ENCODE measurements at regions not wholly inside any gene's neighbourhood (a gene's known extent, or its start where the extent isn't known, plus 50 kb on each side); places are given as distances from the start of the nearest gene placed in this dataset.

DNA sequence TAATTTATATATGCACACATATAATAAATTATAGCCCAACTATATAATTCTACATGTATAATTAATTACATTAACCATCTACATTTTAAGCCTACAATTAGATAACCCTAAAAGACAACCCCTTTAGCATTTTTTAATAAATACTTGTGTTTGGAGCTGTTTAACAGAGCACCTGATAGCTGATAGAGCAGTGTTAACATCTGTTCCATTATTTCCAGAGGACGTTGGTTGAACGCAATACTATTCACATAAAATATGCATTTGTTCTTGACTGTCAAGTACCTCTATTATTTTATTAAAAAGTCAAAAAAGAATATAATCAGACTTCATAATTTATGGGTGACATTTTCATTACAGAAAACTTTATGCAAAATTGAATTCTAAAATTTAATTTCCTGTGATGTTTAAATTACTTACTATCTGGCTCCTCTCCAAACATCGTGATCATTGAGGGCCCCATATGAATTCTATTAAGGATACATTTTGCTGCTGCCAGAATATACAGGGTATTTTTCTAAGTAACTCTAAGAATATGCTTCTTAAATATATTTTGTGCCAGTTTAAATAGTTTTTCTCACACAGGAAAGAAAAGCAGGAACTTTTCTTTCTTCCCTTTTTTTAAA lies 234.3 kb downstream of the SHOX2 start:
- POLR2A ChIA-PET: no interaction called here

DNA sequence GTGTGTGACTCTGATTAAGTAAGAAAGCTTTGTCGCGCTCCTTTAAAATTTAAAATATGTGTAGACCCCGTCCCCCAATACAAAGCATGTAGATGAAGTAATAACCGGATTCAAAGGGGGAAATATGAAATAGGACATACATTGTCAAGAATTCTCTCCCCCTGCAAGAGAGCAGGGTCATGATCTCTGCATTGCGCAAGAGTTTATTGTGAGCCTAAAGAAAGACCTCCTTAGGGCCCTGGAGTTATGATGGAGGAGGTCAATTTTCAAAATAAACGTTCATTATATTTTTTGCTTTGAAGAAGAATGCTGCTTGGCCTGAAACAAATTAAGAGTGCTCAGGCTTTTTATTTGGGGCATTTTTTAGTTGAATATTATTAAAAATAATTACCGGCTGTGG lies 235.0 kb downstream of the SHOX2 start:
- Histone ChIP-seq H3K4me3 (ENCODE audit: low read depth, low read length) (no peak overlapping the region), H3K9me3 (ENCODE audit: control insufficient read depth, insufficient read depth, low read length) (no peaks in the 10 kb centered on the region), H3K27ac (ENCODE audit: low read depth, low read length) (no peak overlapping the region), H3K27me3 (ENCODE audit: control insufficient read depth, insufficient read depth, low read length) (no peaks in the 10 kb centered on the region)
- ChIA-PET POLR2A (no interaction called here), CTCF (no interaction called here)
- TF ChIP-seq, protein P1, sequence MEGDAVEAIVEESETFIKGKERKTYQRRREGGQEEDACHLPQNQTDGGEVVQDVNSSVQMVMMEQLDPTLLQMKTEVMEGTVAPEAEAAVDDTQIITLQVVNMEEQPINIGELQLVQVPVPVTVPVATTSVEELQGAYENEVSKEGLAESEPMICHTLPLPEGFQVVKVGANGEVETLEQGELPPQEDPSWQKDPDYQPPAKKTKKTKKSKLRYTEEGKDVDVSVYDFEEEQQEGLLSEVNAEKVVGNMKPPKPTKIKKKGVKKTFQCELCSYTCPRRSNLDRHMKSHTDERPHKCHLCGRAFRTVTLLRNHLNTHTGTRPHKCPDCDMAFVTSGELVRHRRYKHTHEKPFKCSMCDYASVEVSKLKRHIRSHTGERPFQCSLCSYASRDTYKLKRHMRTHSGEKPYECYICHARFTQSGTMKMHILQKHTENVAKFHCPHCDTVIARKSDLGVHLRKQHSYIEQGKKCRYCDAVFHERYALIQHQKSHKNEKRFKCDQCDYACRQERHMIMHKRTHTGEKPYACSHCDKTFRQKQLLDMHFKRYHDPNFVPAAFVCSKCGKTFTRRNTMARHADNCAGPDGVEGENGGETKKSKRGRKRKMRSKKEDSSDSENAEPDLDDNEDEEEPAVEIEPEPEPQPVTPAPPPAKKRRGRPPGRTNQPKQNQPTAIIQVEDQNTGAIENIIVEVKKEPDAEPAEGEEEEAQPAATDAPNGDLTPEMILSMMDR (IDR thresholded peaks at IDR 0.05; ENCODE audit: low read depth, low read length): no peak
- no peak for DNase-seq (ENCODE audit: low read depth, low spot score)

More for the DNA sequence above, 234.3 kb downstream of the SHOX2 start:
- CTCF ChIA-PET: no interaction called here
- TF ChIP-seq, protein P1 (IDR thresholded peaks at IDR 0.05; ENCODE audit: low read depth, low read length): no peak
- H3K9me3 ChIP-seq (ENCODE audit: control insufficient read depth, insufficient read depth, low read length): no peaks in the 10 kb centered on the region
- no peaks in the 10 kb centered on the region for H3K27me3 ChIP-seq (ENCODE audit: control insufficient read depth, insufficient read depth, low read length)
- H3K4me3 ChIP-seq (ENCODE audit: low read depth, low read length): no peak overlapping the region
- H3K27ac ChIP-seq (ENCODE audit: low read depth, low read length): no peak overlapping the region
- DNase-seq (ENCODE audit: low read depth, low spot score): no peak

DNA sequence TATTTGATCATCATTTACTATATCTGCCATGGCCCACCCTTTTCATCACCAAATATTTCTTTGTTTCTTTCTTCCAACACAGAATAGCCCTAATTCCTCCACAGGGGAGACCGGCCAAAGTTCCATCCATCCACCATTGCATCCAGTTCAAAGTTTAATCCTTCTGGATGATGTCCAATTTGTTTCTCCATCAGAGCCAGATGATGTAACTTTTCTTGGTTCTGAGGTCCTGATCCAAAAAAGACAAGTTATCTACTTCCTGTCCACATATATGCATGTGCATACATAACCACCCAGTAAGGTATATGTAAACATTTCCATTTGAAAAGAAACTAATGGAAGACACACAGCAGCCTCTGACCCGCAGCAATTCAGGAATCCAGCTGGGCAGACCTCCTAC lies 237.3 kb downstream of the SHOX2 start:
- no peaks in the 10 kb centered on the region for H3K9me3 ChIP-seq (ENCODE audit: control insufficient read depth, insufficient read depth, low read length)
- TF ChIP-seq, protein P1 (IDR thresholded peaks at IDR 0.05; ENCODE audit: low read depth, low read length): no peak
- H3K27ac ChIP-seq (ENCODE audit: low read depth, low read length): no peak overlapping the region
- H3K4me3 ChIP-seq (ENCODE audit: low read depth, low read length): no peak overlapping the region
- ChIA-PET POLR2A (no interaction called here), CTCF (no interaction called here)
- no peaks in the 10 kb centered on the region for H3K27me3 ChIP-seq (ENCODE audit: control insufficient read depth, insufficient read depth, low read length)
- DNase-seq (ENCODE audit: low read depth, low spot score): no peak

DNA sequence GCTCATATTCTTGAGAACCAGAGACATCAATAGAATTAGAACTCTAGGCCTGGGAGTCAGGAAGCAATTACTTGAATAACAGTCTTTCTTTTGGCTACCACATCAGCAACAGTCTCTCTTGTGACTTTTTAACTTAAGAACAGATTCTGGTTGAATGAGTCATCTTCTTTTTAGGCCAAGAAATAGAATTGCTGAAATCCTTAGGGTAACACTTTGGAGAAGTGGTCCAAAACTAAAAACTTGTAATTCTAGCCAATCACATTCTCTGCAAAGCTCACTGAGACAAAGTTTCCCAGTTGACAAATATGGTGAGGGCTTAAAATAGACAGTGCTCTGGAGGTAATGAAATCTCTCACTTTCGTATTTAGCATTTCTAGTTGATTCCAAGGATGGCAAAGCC lies 238.0 kb downstream of the SHOX2 start:
- no peak overlapping the region for H3K27ac ChIP-seq (ENCODE audit: low read depth, low read length)
- no peak overlapping the region for H3K4me3 ChIP-seq (ENCODE audit: low read depth, low read length)
- no peaks in the 10 kb centered on the region for H3K27me3 ChIP-seq (ENCODE audit: control insufficient read depth, insufficient read depth, low read length)
- no peak for DNase-seq (ENCODE audit: low read depth, low spot score)
- ChIA-PET CTCF (no interaction called here), POLR2A (no interaction called here)
- no peaks in the 10 kb centered on the region for H3K9me3 ChIP-seq (ENCODE audit: control insufficient read depth, insufficient read depth, low read length)
- TF ChIP-seq, protein P1 (IDR thresholded peaks at IDR 0.05; ENCODE audit: low read depth, low read length): no peak

DNA sequence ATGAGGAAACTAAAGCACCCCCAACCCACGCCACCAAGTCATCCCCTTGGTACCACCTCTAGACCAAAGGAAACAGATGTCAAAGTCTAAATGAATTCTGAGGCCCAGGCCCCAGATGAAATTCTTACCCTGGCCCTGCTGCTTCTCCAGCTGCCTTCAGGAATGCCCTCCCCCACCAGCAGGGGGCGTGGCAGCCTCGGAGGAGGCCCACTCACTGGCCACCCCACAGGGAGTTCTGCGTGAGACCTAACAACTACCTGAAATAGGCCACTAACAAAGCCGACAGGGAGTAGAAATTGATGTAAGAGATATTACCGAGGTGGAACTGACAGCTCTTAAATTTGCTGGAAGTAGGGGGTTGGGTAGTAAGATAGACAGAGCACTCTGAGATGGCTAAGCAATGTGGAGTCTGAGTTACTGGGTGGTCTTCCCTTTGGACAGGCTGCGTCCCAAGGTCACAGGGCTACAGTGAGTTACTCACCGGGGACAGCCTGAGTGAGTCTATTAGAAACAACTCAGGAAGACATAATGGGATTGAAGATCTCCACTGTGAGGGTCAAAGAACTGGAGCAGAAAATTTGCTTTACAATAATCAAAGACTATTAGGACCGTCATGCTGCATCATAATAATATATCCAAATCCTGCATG lies 240.7 kb downstream of the SHOX2 start:
- no peaks in the 10 kb centered on the region for H3K9me3 ChIP-seq (ENCODE audit: control insufficient read depth, insufficient read depth, low read length)
- TF ChIP-seq, protein P1 (IDR thresholded peaks at IDR 0.05; ENCODE audit: low read depth, low read length): peak; percentile 41
- H3K27me3 ChIP-seq (ENCODE audit: control insufficient read depth, insufficient read depth, low read length): no peaks in the 10 kb centered on the region
- CTCF ChIA-PET: no interaction called here
- no peak overlapping the region for H3K27ac ChIP-seq (ENCODE audit: low read depth, low read length)
- POLR2A ChIA-PET: no interaction called here
- no peak overlapping the region for H3K4me3 ChIP-seq (ENCODE audit: low read depth, low read length)
- no peak for DNase-seq (ENCODE audit: low read depth, low spot score)

All from AG04450 (cell line).